GM10266 (cell line): ENCODE measurements at regions not wholly inside any gene's neighbourhood (a gene's known extent, or its start where the extent isn't known, plus 50 kb on each side); places are given as distances from the start of the nearest gene placed in this dataset.

ENCODE experiments used
- DNase-seq: peaks from one replicate; pipeline ENCODE4 v3.0.0; 2012; ENCODE audit errors: extremely low spot score
- TF ChIP-seq, protein P1 (sequence below): IDR thresholded peaks from 2 replicates; pipeline ENCODE4 v1.5.1; 2012; ENCODE audit warnings: mild to moderate bottlenecking, low read depth; ENCODE audit not compliant: control insufficient read depth, insufficient read depth; ENCODE audit errors: missing control alignments

DNA sequence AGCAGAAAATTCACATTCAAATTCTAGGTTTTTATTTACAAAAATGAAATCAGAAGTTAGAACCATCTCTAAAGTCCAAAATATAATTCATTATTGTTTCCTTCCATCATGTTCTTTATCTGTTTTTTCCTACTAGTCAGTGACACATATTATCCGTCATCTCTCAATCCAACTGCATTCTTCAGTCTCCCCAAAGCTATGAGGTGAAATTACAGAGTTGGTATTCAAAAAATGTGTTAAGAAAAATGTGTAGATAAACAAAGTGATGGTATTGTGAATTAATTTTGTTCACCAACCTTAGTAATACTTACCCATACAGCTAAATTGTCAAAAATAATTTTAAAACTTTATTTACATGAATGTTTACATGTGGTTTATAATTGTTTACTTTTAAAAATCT is 448.7 kb upstream of the MIR17HG start:
- TF ChIP-seq, protein P1, sequence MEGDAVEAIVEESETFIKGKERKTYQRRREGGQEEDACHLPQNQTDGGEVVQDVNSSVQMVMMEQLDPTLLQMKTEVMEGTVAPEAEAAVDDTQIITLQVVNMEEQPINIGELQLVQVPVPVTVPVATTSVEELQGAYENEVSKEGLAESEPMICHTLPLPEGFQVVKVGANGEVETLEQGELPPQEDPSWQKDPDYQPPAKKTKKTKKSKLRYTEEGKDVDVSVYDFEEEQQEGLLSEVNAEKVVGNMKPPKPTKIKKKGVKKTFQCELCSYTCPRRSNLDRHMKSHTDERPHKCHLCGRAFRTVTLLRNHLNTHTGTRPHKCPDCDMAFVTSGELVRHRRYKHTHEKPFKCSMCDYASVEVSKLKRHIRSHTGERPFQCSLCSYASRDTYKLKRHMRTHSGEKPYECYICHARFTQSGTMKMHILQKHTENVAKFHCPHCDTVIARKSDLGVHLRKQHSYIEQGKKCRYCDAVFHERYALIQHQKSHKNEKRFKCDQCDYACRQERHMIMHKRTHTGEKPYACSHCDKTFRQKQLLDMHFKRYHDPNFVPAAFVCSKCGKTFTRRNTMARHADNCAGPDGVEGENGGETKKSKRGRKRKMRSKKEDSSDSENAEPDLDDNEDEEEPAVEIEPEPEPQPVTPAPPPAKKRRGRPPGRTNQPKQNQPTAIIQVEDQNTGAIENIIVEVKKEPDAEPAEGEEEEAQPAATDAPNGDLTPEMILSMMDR, result no peak
- DNase-seq, result no peak

- TF ChIP-seq, protein P1, result no peak
- DNase-seq, result no peak
Observed at GRCh38 chr13:90899416-90899815, 448.1 kb upstream of the MIR17HG start.

DNA sequence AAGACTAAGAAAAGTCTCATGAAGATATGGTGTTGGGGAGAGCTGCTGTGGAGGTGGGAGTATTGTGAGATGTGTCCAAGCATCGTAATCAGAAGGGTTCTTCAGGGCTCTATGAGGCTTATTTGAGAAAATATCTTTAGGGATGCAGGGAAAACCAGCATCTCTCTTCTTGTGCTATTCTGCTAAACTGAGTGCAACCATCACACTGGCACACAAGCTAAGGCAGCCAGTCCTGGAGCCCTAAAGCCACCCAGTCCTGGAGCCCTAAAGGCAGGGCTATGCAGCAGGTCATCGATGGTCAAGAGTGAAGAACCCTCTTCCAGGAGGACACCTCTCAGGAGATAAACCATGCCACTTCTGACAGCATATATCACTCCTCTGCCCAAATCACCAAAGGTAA is 445.2 kb upstream of the MIR17HG start:
- DNase-seq, result no peak
- TF ChIP-seq, protein P1, result no peak

- no peak for DNase-seq
- TF ChIP-seq, protein P1, result no peak
Observed at GRCh38 chr13:90906554-90906953, 440.9 kb upstream of the MIR17HG start.

GRCh38 chr13:90908792-90909191 is 438.7 kb upstream of the MIR17HG start:
- DNase-seq, result no peak
- TF ChIP-seq, protein P1, result no peak

DNA sequence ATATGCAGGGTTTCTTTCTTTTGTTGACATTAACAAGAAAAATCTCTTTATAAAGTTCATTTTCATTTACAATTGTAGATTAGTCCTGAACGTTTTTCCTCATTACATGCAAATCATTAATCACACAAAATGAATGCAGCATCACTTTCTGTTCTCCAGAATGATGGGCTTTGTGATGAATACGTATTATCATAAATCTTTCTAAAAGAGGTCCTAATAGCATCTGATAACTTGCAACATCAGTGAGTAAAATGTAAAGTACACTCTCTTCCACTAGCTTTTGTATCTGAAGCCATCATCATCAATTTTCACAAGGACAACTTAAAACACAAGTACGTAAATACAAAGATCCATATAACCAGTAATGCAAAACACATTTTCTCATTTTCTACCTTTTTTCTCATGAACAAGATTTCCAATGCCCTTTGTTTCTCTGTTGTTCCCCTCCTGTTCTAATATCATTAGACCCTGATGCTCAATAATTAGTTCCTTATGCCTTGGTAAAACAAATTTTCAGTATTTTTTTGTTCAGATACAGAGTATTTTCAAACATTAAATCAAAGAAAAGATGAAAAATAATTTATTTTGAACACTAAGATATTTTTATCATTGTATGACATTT is 437.4 kb upstream of the MIR17HG start:
- no peak for DNase-seq
- TF ChIP-seq, protein P1, result no peak

GRCh38 chr13:90912247-90912646 is 435.2 kb upstream of the MIR17HG start:
- no peak for DNase-seq
- TF ChIP-seq, protein P1, result no peak
